Fibroblast of skin of abdomen (primary cell): ENCODE measurements at regions not wholly inside any gene's neighbourhood (a gene's known extent, or its start where the extent isn't known, plus 50 kb on each side); places are given as distances from the start of the nearest gene placed in this dataset.
"Not testable (repeated sequence)": the region's sequence is repeated elsewhere in the genome, so short reads cannot be mapped to it uniquely, and the experiment has no call there.

Experiments used
- DNase-seq: peaks from one replicate; pipeline ENCODE4 v3.0.0-alpha.2; 2013

GRCh38 chr7:119127706-119128105 lies 903.2 kb downstream of the ANKRD7 start:
- DNase-seq, result no peak

GRCh38 chr7:119132436-119132835 lies 907.9 kb downstream of the ANKRD7 start:
- no peak for DNase-seq

- DNase-seq, result no peak
These were observed 942.9 kb downstream of the ANKRD7 start for GRCh38 chr7:119167431-119167830.

- DNase-seq, result no peak
These were observed 947.5 kb downstream of the ANKRD7 start for GRCh38 chr7:119172043-119172442.

GRCh38 chr7:119175911-119176627 lies 951.6 kb downstream of the ANKRD7 start:
- DNase-seq, result peak; percentile 37

GRCh38 chr7:119177863-119178262 lies 953.4 kb downstream of the ANKRD7 start:
- DNase-seq, result no peak

GRCh38 chr7:119184124-119184788 lies 959.8 kb downstream of the ANKRD7 start:
- DNase-seq, result no peak

GRCh38 chr7:119196183-119196582 lies 971.7 kb downstream of the ANKRD7 start:
- DNase-seq, result no peak

- no peak for DNase-seq
These were observed 972.8 kb downstream of the ANKRD7 start for GRCh38 chr7:119197172-119197876.

GRCh38 chr7:119197877-119198527 lies 973.5 kb downstream of the ANKRD7 start:
- peak; percentile 21 for DNase-seq

GRCh38 chr7:119219663-119220062 lies 995.2 kb downstream of the ANKRD7 start:
- DNase-seq, result no peak

GRCh38 chr7:119223930-119224329 lies 999.4 kb downstream of the ANKRD7 start:
- DNase-seq, result no peak

- no peak for DNase-seq
These were observed 1004.0 kb downstream of the ANKRD7 start for GRCh38 chr7:119228482-119228881.

GRCh38 chr7:119232091-119232490 lies 1007.6 kb downstream of the ANKRD7 start:
- DNase-seq, result no peak

GRCh38 chr7:119233015-119233414 lies 1008.5 kb downstream of the ANKRD7 start:
- DNase-seq, result no peak

- DNase-seq, result no peak
These were observed 1020.0 kb upstream of the KCND2 start for GRCh38 chr7:119252962-119253361.

- DNase-seq, result peak; percentile 3
These were observed 1018.2 kb upstream of the KCND2 start for GRCh38 chr7:119254742-119255141.

- no peak for DNase-seq
These were observed 1017.0 kb upstream of the KCND2 start for GRCh38 chr7:119256001-119256400.

- no peak for DNase-seq
These were observed 1016.4 kb upstream of the KCND2 start for GRCh38 chr7:119256446-119257131.

GRCh38 chr7:119266790-119267189 lies 1006.2 kb upstream of the KCND2 start:
- not testable (repeated sequence) for DNase-seq

GRCh38 chr7:119270045-119270464 lies 1002.9 kb upstream of the KCND2 start:
- peak; percentile 66 for DNase-seq

- no peak for DNase-seq
These were observed 1002.3 kb upstream of the KCND2 start for GRCh38 chr7:119270644-119271043.
